HG03066 (cell line): ENCODE measurements at regions not wholly inside any gene's neighbourhood (a gene's known extent, or its start where the extent isn't known, plus 50 kb on each side); places are given as distances from the start of the nearest gene placed in this dataset.
"Not testable (repeated sequence)": the region's sequence is repeated elsewhere in the genome, so short reads cannot be mapped to it uniquely, and the experiment has no call there.

Experiments used
- ATAC-seq: cut with Tn5 transposase; IDR thresholded peaks from one replicate; pipeline ENCODE4 v1.9.1; 2021; ENCODE audit warnings: low read depth; ENCODE audit not compliant: unreplicated experiment

DNA sequence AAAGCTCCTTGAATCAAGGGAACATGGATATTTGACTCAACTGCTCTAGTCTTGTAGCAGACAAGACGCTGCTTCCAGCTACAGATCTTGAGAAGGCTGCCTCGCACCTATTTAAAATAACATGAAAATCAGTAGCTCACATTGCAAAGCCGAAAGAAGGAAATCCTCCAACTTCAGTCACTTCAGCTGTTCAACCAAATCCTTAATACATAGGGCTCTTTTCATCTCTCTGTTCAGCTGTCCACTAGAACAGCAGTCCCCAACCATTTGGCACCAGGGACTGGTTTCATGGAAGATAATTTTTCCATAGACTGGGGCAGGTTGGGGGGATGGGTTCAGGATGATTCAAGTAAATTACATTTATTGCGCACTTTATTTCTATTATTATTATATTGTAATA lies 1116.0 kb upstream of the TMEM132C start:
- no peak for ATAC-seq

GRCh38 chr12:127153996-127154395 lies 1113.0 kb upstream of the TMEM132C start:
- no peak for ATAC-seq

GRCh38 chr12:127154830-127155229 lies 1112.1 kb upstream of the TMEM132C start:
- ATAC-seq = not testable (repeated sequence)

- ATAC-seq = not testable (repeated sequence)
Observed at GRCh38 chr12:127155935-127156619, 1110.9 kb upstream of the TMEM132C start.

GRCh38 chr12:127157501-127158366 lies 1109.2 kb upstream of the TMEM132C start:
- not testable (repeated sequence) for ATAC-seq

DNA sequence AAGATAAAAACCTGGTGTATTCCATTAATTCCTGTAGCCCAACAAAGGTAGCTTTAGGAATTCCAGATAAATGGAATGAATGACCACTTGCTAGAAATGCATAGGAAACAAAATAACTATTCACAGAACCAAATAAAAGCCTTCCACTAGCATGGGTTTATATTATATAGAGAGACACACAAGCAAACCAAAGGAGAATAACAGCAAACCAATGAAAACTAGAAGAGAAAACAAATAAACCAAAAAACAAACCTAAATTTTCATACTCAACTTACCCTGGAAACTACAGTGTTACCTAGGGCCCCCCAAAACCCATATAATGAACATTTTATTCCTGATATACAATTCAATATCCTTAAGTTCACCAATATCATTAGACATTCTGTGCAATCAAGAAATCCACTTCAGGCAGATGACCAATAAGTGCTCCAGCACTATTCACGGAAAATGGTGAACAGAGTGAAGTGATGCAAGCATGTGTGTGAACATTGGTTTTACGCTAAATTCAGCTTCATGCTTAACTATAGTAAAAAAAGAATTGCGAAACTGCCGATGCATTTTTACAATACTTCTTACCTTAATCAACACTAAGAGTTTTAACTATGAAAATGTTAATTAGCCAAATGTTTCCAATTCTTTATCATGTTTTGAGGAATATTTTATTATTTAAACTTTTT lies 1108.4 kb upstream of the TMEM132C start:
- ATAC-seq = no peak

GRCh38 chr12:127161466-127161865 lies 1105.5 kb upstream of the TMEM132C start:
- ATAC-seq = no peak

- no peak for ATAC-seq
Observed at GRCh38 chr12:127162307-127162706, 1104.7 kb upstream of the TMEM132C start.

DNA sequence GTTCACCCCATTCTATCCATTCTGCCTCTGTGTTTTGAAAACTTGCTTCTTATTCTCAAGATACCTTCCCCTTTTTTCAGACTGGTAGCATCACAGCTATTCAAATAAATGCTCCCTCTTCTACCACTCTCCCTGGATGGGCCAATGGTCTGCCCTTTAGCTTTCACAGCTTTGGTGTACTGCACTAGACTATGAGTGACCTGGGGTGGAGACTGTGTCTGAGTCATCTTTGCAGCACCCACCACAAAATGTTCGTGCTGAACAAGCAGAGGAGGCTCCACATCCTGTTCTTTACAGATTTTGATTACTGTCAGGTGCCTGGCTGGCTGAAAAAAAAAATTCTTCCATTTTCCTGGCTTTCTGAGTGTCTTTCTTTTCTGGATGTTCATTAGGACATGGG lies 1104.1 kb upstream of the TMEM132C start:
- peak; percentile 79 for ATAC-seq

GRCh38 chr12:127165567-127166392 lies 1101.2 kb upstream of the TMEM132C start:
- peak; percentile 40 for ATAC-seq

- ATAC-seq = no peak
Observed at GRCh38 chr12:127169321-127170181, 1097.4 kb upstream of the TMEM132C start.

DNA sequence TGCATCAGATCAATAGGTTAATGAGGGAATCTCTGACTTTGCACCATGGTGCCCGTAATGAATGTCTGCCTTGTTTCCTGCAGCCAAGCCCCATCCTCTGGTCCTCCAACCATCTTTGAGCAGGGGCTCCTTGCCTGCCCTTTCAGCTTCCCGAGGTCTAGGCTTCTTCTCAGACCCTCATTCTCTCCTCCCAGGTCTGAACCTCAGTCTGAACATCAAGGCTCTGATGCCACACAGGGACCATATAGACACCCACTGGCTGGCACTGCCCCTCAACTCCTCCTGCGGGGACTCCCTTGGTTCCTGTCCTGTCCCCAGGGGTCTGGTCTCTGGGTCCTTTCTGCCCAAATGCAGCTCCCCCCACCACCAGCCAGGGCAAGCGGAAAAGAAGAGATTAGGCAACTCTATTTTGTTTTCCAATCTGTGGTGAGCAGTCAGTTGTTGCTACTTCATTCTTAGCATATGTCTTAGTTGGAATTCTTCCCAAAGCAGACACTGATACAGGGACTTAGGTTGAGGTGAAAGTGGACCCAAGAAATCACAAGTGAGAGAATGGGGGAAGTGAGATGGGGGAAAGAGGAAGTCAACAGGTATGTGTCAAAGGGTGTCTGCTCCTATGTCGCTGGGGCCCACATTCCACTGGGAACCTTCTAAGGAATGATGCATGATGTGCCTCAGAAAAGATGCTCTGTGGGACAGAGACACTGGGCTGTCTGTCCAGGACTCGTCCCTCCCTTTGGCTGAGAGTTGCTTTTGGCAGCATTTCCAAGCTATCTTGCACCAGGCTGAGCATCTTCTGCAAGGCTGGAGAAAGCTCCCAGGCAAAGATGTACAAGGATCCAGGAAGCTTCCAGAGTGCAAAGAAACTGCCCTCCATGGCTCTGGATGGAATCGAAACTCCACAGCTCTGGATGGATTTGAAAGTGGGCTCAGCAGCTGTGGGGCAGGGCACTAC lies 1096.5 kb upstream of the TMEM132C start:
- ATAC-seq = no peak

- no peak for ATAC-seq
Observed at GRCh38 chr12:127172861-127173260, 1094.1 kb upstream of the TMEM132C start.

DNA sequence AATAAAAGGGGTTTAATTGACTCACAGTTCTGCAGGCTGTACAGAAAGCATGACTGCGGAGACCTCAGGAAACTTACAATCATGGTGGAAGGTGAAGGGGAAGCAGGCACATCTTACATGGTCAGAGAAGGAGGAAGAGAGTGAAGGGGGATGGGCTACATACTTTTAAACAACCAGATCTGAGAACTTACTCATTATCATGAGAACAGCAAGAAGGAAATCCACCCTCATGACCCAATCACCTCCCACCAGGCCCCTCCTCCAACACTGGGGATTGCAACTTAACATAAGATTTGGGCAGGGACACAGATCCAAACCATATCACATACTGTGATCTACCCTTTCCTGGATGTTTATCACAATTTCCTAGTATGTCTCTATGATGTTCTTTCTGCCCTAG lies 1093.0 kb upstream of the TMEM132C start:
- ATAC-seq = not testable (repeated sequence)

DNA sequence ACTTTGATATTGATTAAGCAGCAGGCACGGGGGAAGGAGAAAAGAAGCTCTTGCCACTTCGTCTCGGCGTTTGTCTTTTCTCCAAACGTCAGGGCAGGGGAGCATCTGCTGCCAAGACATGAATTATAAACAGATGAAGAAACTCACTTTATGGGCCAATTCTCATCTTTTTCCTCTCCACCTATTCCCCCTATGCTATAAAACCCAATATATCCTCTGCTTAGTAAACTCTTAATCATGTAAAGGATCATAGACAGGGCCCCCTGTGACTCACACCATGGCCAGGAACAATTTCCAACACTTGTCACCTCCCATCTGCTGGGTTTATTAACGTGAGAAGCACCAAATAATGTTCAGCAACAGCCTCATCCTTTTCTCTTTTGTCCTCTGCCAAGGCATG lies 1092.1 kb upstream of the TMEM132C start:
- ATAC-seq = no peak

GRCh38 chr12:127175361-127175760 lies 1091.6 kb upstream of the TMEM132C start:
- no peak for ATAC-seq

GRCh38 chr12:127176804-127177203 lies 1090.2 kb upstream of the TMEM132C start:
- ATAC-seq = no peak

DNA sequence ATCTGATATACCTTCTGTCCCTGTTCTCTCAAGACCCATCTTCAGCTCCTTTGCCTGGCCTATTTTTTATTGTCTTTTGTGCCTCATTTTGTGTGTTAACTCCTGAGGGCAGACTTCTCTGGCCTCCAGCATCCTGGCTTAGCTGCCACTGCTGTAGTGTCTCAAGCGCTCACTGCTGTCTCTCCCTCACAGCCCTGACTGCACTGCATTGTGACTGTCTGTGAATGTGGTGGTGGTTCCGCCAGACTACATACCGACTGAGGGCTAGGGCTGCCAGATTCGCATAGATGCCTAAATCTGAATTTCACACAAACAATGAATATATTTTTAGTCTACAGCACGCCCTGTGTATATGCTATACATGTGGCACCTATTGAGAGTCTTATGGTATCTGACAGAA lies 1088.9 kb upstream of the TMEM132C start:
- ATAC-seq = no peak
